Femur (tissue), 1 donor: ENCODE measurements at regions not wholly inside any gene's neighbourhood (a gene's known extent, or its start where the extent isn't known, plus 50 kb on each side); places are given as distances from the start of the nearest gene placed in this dataset.
"Not testable (repeated sequence)": the region's sequence is repeated elsewhere in the genome, so short reads cannot be mapped to it uniquely, and the experiment has no call there.

Source experiments
- DNase-seq: peaks from one replicate; pipeline ENCODE4 v3.0.0-alpha.2; 2017

DNA sequence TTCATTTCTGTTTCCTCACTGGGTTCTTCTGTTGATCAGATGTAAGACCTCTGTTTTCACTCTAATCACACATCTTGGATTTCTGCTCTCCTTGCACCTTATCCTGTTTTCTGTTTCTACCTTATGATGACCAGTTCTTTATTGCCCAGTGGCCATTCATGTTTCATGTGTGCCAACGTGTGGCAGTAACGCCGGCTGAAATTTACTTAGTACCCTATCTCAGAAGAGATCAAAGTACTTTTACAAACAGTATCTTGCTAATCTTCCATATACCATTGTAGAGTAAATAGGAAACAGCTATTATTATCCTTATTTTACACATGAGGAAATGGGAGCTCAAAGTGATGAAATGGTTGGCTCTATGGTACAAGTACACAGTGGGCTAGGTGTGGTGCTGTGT is 74.0 kb downstream of the GATA3 start:
- DNase-seq: no peak

DNA sequence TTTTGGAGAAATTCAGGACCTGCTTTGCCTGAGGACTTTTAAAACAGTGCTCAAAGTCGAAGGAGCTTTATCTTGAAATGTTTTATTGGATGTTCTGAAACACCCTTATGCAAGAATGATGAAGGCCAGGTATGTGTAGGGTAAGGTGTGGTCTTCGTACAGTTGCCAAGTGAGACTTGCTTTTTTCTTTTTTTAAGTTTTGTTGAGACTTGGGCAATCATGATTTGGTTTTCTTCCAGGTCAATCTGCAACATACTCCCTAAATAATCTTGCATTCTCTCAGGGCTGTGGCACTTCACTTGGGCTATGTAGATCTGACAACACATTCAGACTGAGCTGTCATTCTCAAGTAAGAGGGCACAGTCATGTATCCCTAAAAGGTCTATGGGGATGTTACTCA is 75.0 kb downstream of the GATA3 start:
- no peak for DNase-seq

DNA sequence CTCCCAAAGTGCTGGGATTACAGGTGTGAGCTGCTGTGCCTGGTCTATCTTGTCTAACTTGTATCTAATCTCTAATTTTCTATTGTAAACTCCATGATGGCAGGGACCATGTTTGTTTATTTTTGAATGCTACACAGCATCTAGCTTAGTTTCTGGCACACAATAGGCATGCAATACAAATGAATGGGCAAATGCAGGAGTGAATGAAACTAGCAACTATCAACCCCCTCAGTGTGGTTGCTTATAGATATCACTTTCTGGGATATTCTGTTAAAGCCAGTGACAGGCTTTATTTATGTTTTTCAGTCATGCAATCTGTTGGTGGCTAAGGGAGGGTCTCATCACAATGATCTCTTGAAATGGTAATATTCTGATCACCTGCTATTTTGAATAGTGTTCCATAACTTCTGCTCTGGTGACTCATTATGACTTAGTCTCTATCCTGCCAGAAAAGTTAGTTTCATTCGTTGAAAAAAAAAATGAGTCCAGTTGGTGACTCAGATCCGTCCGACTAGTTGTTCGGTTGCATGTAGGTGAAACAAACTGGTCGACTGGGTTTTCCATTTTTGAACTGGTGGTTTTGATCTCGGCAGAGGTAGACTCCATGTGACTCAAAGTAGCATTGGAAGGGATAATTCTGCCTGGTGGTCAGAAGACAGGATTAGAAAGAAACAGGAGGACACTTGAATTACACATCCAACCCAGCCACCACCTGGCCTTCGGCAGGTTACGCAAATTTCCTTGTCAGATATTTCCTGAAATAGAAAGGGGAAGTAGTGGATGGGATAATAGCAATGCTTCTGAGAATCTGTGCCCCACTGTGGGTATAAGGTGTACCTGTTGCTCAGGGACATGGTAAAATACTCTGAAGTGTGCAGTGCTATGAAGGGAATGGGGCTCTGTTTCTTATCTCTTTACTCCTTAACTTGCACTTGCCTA is 76.8 kb downstream of the GATA3 start:
- no peak for DNase-seq

DNA sequence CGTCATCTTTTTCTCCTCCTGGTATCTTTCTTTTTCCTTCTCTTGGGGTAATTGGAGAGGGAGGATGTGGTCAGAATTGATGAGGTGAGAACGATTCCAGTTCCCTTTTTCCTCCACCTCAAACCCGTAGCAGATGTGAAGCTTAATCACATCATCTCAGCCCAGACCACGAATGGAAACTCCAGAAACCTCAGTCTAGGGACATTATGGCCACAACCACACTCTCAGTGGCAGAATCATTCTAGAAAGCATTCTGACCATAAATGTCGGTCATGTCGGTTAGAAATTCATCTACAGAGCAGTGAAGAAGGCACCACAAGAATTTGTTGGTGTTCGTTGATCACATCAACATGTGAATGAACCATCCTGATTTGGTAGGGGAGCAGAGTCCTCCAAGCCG is 78.7 kb downstream of the GATA3 start:
- DNase-seq: no peak

DNA sequence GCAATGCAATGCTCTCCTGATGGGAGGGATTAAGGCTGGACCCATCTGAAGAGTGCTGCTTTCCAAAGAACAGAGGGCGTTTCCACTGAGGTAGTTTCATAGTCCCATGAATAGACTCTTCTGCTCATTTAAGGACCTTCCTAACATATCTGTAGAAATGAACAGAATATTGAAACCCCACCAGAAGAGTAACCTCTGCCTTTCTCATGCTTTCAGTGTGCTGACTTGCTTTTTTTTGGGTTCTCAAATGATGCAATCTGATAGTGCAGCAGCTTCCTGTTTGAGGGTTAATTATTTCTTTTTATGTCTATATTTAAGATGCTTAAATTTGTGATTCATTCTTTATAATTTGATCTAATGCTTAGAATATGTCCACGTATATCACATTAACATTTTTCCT is 82.2 kb downstream of the GATA3 start:
- DNase-seq: no peak

DNA sequence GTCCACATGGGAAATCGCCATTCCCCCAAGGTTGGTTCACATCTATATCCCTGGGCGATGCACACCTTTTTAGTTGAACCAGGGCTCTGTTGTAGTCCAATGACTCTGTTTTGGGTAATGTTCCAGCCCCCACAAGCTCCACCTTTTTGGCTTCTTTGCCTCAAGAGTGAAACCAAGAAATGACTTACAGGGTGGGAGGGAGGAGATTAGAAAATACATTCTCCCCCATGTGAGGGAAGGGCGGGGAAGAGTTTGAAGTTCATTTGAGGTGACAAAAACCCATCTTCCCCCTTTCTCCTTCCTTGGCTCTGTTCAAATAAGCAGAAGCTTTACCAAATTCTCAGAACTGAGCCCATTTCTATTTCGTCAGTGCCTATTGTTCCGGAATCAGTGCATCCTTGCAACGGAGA is 82.8 kb downstream of the GATA3 start:
- DNase-seq: no peak

DNA sequence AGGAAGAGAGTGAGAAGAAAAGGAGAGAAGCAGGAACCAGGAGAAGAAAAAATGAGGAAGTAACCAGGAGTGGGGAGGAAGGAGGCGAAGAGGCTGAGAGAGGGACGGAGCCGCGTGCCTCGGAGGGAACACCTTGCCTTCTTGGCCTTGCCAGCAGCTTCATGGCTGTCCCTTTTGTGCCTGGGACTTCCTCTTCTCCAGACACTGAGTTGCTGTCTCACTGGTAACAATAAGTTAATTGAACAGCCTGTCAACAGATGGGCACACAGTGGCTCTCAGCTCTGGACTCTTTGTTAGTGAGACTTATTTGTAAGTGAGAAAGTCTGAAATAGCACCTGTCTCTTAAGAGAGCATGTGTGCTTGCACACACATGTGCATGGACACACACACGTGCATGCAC is 83.2 kb downstream of the GATA3 start:
- DNase-seq: no peak

DNA sequence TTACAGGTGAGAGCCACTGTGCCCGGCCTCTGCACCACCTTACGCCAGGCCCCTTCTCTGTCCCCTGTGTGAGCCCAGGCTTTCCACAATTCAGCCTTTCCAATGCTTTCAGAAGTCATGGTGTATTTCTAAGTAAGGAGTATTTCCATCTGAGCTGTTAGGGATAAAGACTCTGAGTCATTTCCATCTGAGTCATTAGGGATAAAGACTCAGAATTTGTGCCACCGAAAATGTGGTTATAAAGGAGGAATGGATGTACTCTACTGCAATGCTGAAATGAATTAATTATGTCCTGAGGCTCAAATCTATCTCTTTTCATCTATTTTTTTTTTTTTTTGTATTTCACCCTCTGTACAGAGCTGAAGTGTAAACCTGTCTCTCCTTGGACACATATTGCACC is 84.0 kb downstream of the GATA3 start:
- DNase-seq: no peak

DNA sequence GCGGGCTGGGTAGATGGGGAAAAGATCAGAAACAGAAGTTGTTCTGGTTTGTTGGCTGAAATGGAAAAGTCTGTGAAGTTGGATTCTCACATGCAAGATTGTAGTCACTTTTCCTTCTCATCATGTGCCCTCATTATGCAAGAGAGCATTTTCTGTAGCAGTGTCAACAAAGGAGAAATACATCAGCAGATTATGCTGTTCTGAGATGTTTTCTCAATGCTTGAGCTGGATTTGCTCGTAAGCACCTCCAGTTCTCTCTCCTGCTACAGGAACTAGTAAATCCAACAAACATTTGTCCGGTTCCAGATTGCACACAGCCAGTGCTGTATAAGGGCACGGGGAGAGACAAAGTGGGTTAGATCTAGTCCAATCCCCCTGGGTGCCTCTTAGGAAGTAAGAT is 90.0 kb downstream of the GATA3 start:
- DNase-seq: no peak

DNA sequence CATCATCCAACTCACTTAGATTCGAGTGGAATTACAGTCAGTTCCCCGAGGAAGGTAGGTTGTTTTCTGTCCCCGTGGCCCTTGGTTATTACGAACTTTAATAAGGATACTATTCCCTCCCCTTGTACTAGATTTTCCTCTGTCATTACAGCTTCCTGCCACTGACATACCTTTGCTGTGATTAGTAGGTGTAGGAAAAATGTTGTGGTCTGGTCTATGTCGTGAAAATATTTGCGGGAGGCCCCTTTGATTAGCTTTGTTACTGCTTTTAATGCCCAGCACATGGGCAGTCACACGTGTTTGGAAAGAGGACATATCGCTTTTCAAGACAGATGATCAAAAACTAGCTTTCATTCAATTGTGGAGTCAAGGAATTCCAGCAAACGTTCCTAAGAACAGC is 92.2 kb downstream of the GATA3 start:
- DNase-seq: no peak

DNA sequence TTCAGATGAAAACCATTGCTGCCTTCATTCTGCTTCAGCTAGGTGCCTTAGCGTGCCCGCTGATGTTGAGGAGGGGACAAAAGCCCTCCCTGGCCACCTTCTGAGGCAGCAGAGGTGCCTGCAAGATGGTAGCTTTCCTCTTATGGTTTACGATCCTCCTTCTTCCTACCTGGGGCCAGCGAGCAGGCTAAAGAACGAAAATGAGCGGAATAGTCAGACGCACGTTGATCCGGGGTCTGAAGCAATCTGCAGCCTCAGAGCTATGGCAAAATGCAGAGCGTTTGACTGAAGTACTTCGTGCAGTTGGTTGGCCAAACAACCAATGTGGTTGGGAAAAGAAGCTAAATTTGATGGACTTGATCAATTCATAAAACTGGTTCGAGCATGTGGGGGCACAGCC is 95.5 kb downstream of the GATA3 start:
- no peak for DNase-seq

DNA sequence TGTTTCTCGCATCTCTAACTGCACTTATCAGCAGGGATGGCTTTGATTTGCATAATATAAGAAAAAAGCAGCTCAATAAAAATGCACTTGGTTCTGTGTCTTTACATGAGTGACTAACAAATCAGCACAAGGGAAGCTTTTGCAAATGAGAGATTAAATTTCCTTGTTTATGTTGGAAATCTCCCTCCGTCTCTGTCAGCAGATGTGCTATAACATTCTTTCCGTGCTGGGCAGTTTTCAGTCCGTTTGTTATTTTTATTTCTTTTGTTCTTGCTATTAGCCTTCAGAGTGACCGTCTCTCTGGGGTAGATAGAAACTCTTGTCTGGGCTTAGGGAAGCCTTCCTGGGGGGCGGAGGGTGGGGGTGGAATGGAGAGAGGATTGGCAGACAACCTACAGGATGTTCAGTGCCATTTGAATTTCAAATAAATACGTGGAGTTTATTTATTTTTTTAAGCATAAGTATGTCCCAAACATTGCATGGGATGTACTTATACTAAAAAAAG is 96.0 kb downstream of the GATA3 start:
- DNase-seq: no peak

DNA sequence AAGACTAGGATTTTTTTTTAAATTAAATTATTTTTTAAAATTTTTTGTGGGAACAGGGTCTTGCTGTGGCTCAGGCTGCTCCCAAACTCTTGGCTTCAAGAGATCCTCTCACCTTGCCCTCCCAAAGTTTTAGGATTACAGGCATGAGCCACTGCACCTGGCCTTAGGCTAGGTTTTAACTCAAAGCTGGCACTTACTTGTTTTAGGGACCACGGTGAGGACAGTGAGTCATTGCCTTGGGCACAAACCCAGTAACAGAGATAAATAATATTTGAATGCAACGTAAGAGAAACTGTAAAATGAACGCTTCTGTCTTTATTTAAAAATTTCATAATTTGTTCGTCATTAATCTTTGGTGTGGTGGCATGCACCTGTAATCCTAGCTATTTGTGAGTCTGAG is 96.6 kb downstream of the GATA3 start:
- no peak for DNase-seq

DNA sequence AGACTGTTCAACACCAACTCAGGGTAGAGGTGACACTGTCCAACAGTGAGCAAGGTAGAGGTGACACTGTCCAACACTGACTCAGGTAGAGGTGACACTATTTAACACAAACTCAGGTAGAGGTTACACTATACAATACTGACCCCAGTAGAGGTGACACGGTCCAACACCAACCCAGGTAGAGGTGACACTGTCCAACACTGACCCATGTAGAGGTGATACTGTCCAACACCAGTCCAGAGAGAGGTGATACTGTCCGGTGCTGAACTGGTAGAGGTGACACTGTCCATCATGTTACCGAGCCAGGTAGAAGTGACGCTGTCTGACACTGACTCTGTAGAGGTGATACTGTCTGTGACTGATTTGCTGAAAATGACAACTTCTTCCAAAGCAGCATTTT is 102.4 kb downstream of the GATA3 start:
- no peak for DNase-seq

DNA sequence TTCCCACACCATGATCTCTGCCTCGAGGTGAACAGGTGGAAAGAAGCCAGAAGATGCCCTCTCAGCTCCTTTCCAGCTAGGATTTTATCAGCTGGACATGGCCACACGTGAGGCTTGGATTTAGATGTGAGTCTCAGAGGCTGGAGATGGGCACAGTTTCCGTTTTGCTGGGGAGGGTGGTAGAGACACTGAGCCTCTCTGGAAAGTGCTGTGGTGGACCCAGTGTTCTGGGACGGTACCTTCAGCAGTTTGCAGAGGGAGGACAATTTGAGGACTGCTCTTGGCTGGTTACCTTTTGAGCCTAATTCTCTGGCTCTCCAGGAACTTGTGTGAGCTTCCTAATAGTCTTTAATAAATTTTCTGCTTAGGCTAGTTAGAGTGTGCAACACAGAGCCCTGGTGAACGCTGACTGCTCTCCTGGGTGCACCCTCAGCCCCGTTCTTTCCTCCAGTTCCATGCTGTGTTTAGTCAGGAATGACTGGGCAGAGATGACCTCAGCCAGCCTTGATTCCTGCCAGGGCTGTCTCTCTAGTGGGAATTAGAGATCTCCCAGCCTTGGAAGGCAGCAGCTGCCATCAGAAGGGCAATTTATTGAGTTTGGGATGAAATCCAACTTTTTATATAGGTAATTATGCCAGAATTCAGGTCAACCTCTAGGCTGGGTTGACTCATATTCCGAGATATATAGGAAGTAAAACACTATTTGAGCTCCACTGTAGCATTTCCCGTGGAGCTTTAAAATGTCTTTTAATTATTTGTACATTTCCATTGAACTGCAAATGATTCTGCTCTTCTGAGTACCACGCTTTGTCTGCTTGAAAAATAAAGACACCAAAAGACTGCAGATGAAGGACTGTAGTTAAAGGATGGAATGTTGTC is 103.9 kb downstream of the GATA3 start:
- no peak for DNase-seq

DNA sequence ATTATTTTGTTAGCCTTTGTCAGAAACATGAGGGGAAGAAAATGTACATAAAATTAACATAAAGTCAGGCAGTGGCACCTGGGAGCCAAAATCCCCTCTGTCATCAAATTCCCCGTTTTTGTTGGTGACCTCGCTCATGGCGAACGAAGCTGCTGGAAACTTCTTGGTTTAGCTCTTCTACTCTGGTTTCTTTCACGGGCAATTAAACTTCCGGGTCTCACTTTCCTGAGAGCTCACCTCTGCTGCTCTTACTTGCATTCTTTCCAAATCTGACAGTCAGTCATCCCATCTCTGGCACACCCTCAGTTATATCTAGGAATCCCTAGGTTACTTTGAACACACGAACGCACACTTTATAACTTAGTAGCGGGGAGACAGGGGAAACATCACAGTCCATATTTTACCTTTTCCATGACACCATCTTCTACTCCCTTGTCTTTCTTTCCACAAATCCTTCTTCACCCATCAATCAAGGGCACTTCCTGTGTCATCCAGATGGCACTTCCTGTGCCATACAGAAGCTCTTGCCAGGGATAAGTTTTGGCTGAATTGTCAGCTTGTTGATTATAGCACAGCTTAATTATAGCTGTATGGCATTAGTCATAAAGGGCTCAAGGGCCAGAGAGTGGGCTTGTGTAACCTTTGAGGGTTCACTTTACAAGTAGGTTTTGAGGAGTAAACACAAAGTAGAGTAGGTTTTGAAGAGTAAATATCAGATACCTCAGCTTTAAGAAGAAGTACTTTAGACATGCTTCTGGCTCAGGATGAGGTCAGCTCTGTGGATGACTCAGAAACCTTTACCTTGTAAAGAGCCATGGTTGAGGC is 105.1 kb downstream of the GATA3 start:
- no peak for DNase-seq

DNA sequence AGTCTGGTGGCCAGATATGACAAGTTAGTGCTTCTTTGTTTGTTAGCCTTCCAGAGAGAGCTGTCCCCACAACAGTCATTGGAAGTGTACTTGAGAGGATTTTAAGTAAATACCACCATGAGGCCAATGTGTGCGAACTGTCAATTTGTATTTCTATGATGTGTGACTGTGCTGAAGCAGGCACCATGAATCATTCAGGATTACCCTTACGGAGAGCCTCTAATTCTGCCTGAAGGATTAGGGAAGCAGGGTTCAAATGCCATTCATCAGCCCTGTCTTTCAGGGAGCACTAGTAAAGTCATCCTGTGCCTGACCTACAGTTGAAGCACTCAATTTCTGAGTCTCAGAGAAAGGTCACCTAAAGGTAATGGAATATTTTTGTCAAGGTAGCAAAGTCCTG is 109.3 kb downstream of the GATA3 start:
- DNase-seq: no peak

DNA sequence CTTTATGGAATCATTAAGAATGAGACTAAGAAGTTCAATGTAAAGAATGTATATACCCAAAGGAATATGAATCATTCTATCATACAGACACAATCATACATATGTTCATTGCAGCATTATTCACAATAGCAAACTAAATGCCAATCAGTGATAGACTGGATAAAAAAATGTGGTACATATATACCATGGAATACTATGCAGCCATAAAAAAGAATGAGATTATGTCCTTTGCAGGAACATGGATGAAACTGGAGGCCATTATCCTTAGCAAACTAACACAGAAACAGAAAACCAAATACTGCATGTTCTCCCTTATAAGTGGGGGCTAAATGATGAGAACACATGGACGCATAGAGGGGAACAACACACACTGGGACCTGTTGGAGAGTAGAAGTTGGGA is 110.2 kb downstream of the GATA3 start:
- DNase-seq: not testable (repeated sequence)

DNA sequence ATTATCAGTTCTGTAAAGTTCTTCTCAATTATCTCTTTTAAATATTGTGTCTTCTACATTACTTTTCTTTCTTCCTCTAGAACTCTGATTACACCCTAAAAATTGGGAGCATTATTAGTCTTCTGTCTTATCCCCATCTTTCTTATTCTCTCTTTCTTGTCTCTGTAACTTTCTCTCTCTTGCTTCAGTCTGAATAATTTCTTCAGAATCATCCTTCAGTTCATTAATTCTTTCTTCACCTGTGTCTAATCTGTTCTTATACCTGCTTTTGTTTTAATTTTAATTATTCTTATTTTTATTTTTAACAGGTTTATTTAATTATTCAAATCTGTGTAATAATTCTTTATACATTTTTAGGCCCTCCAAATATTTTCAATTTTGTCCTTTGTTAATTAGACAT is 114.3 kb downstream of the GATA3 start:
- no peak for DNase-seq

DNA sequence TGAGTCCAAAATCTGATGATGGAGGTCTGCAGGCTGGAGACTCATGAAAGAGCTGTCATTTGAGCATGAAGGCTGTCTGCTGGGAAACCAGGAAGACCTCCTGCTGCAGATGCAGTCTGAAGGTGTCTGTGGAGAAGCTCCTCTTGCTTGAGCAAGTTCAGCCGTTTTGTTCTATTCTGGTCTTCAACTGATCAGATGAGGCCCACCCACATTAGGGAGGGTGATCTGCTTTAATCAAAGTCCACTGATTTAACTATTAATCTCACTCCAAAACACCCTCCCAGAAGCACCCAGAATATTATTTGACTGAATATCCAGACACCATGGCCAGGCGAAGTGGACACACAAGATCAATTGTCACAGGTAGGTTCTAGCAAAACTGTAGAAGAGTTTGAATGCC is 116.5 kb downstream of the GATA3 start:
- no peak for DNase-seq

DNA sequence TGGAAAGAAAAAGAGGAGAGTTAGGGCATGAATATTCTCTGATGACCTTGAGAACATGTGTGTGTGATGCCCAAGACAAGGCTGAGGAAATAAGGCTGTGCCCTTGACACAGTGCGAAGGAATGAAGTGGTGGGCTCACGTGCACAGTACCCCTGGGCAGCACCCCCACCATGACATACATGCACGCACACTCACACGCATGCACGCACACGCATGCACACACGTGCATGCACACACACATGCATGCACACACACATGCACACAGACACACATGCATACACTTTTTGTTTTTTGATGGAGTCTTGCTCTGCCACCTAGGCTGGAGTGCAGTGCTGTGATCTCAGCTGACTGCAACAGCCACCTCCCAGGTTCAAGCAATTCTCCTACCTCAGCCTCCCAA is 118.1 kb downstream of the GATA3 start:
- no peak for DNase-seq

DNA sequence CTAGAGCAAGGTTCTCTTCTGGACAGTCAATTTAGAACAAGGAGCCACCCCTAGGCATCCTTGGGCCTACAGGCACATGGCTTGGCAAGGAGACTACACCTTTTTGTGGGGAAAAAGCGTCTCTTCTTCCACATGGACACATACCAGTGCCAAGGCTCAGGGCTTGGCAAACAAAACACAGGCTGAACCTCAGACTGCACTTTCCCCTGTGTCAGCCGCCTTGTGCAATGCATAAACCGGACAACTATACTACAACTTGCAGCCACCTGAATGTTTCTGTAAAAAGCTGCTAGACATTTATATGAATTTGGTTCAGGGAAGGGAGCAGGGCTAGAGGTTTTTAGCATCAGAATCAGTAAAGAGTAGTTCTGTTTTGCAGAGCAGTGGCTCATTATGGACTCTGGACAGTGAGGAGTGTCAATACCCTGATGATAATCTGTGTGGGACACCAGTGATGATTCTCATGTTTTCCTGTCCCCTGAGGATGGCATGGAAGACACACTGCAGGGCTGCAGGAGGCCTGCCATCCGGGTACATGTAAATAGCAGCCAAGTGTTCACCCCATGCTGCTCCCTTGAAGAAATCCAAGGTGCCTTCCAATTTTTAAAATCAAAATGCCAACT is 118.9 kb downstream of the GATA3 start:
- no peak for DNase-seq

DNA sequence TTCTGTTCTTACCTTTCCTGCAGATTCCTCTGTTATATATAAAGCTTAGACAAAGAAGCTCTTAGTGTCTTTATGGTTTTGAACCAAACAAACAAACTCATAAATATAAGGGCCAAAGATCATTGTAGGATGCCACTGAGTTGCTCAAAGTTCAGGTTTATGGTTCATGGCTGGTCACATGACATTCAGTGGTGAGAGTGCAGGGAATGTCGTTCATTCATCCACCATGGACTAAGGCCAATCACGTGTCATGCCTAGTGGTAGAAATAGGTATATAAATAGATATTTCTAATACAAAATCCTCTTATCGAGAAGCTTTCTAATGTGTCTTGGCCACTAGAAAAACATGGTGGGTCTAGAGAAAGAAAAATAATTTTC is 119.4 kb downstream of the GATA3 start:
- DNase-seq: no peak
